ENCODE measurements at regions not wholly inside any gene's neighbourhood (a gene's known extent, or its start where the extent isn't known, plus 50 kb on each side); places are given as distances from the start of the nearest gene placed in this dataset.

DNA sequence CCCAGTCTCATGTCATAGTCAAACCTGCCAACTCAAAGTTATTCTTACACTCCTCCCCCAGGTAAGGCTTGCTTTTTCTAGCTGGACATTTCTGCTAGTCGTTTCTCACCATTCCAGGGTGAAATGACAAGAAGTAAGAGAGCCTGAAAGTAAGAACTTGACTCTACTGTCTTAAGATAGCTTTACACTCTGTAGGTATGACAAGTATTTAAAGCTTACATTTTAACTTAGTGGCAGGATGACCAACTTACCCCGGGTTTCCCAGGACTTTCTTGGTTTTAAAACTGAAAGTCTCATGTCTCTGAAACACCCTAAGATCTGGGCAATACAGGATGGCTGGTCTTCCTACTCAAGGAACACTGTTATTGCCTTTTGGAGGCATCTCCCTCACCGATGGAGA, 67.5 kb upstream of the PIK3R1 start:
- no peak overlapping the region for H2AFZ ChIP-seq (ENCODE audit: control insufficient read depth, low read length)
- FAIRE-seq (no peak), DNase-seq (ENCODE audit: low read depth, low spot score) (no peak)
- H3K9me3 ChIP-seq (ENCODE audit: control insufficient read depth, low read depth, low read length), result no peaks in the 10 kb centered on the region
- no peaks in the 10 kb centered on the region for H3K79me2 ChIP-seq (ENCODE audit: control insufficient read depth, insufficient read depth, low read length)
- H3K9ac ChIP-seq (ENCODE audit: control insufficient read depth, extremely low read depth, insufficient read depth, low read length), result no peak overlapping the region
- H3K36me3 ChIP-seq (ENCODE audit: control insufficient read depth in 2 of 2, extremely low read depth in 1 of 2, insufficient read depth in 2 of 2, low read length in 2 of 2), result no peaks in the 10 kb centered on the region
- H3K4me3 ChIP-seq (ENCODE audit: control insufficient read depth in 2 of 3, extremely low read depth in 1 of 3, insufficient read depth in 2 of 3, low read depth in 1 of 3, low read length in 3 of 3), result no peak overlapping the region
- H4K20me1 ChIP-seq (ENCODE audit: control insufficient read depth, extremely low read depth, insufficient read depth, low read length), result no peaks in the 10 kb centered on the region
- TF ChIP-seq, protein P1, sequence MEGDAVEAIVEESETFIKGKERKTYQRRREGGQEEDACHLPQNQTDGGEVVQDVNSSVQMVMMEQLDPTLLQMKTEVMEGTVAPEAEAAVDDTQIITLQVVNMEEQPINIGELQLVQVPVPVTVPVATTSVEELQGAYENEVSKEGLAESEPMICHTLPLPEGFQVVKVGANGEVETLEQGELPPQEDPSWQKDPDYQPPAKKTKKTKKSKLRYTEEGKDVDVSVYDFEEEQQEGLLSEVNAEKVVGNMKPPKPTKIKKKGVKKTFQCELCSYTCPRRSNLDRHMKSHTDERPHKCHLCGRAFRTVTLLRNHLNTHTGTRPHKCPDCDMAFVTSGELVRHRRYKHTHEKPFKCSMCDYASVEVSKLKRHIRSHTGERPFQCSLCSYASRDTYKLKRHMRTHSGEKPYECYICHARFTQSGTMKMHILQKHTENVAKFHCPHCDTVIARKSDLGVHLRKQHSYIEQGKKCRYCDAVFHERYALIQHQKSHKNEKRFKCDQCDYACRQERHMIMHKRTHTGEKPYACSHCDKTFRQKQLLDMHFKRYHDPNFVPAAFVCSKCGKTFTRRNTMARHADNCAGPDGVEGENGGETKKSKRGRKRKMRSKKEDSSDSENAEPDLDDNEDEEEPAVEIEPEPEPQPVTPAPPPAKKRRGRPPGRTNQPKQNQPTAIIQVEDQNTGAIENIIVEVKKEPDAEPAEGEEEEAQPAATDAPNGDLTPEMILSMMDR (optimal IDR thresholded peaks at IDR 0.05 in 1 of 3, IDR thresholded peaks at IDR 0.05 in 1 of 3, conservative IDR thresholded peaks at IDR 0.05 in 1 of 3; ENCODE audit: extremely low read depth in 1 of 3, insufficient read depth in 2 of 3, low read length in 3 of 3), result no peak
- TF ChIP-seq EZH2 (IDR thresholded peaks at IDR 0.05; ENCODE audit: low read length), result no peak
- H3K9me1 ChIP-seq (ENCODE audit: control insufficient read depth, extremely low read depth, insufficient read depth, low read length), result no peaks in the 10 kb centered on the region
- no peak overlapping the region for H3K4me2 ChIP-seq (ENCODE audit: control insufficient read depth, extremely low read depth, insufficient read depth, low read depth, low read length)
- H3K4me1 ChIP-seq (ENCODE audit: control insufficient read depth, extremely low read depth, insufficient read depth, low read length), result no peaks in the 10 kb centered on the region
- H3K27ac ChIP-seq (ENCODE audit: control insufficient read depth, insufficient read depth, low read length), result no peak overlapping the region
- dilution Hi-C loops (cut with MboI; ENCODE audit: extremely low pct_ligation_motif_present, low sequenced_read_pairs), result no loop called here
- H3K27me3 ChIP-seq (ENCODE audit: control insufficient read depth, extremely low read depth, insufficient read depth, low read length), result no peaks in the 10 kb centered on the region

DNA sequence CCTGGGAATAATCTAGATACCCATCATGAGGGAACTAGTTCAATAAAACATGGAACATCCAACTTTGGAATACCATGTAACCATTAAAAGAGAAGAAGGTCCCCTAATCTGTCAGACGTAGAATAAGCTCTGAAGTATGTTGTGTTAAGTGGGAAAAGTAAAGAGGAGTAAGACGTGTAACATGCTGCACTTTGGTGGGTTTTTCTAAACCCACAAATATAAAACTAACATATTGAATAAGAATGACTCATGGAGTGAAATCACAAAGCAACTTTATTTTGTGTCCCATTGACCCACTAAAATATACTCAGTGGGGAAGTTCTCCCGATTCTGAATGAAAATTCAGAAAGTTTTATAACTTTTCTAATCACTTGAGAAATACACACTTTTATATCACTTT, 67.9 kb upstream of the PIK3R1 start:
- H3K79me2 ChIP-seq (ENCODE audit: control insufficient read depth, insufficient read depth, low read length), result no peaks in the 10 kb centered on the region
- H3K9ac ChIP-seq (ENCODE audit: control insufficient read depth, extremely low read depth, insufficient read depth, low read length), result no peak overlapping the region
- H3K4me2 ChIP-seq (ENCODE audit: control insufficient read depth, extremely low read depth, insufficient read depth, low read depth, low read length), result no peak overlapping the region
- no peaks in the 10 kb centered on the region for H3K9me1 ChIP-seq (ENCODE audit: control insufficient read depth, extremely low read depth, insufficient read depth, low read length)
- H3K36me3 ChIP-seq (ENCODE audit: control insufficient read depth in 2 of 2, extremely low read depth in 1 of 2, insufficient read depth in 2 of 2, low read length in 2 of 2), result no peaks in the 10 kb centered on the region
- no peaks in the 10 kb centered on the region for H4K20me1 ChIP-seq (ENCODE audit: control insufficient read depth, extremely low read depth, insufficient read depth, low read length)
- dilution Hi-C loops (cut with MboI; ENCODE audit: extremely low pct_ligation_motif_present, low sequenced_read_pairs), result no loop called here
- DNase-seq (ENCODE audit: low read depth, low spot score) (no peak), FAIRE-seq (no peak)
- H2AFZ ChIP-seq (ENCODE audit: control insufficient read depth, low read length), result no peak overlapping the region
- no peak overlapping the region for H3K4me3 ChIP-seq (ENCODE audit: control insufficient read depth in 2 of 3, extremely low read depth in 1 of 3, insufficient read depth in 2 of 3, low read depth in 1 of 3, low read length in 3 of 3)
- no peaks in the 10 kb centered on the region for H3K9me3 ChIP-seq (ENCODE audit: control insufficient read depth, low read depth, low read length)
- TF ChIP-seq, protein P1 (optimal IDR thresholded peaks at IDR 0.05 in 1 of 3, IDR thresholded peaks at IDR 0.05 in 1 of 3, conservative IDR thresholded peaks at IDR 0.05 in 1 of 3; ENCODE audit: extremely low read depth in 1 of 3, insufficient read depth in 2 of 3, low read length in 3 of 3), result no peak
- TF ChIP-seq EZH2 (IDR thresholded peaks at IDR 0.05; ENCODE audit: low read length), result no peak
- no peaks in the 10 kb centered on the region for H3K4me1 ChIP-seq (ENCODE audit: control insufficient read depth, extremely low read depth, insufficient read depth, low read length)
- no peak overlapping the region for H3K27ac ChIP-seq (ENCODE audit: control insufficient read depth, insufficient read depth, low read length)
- H3K27me3 ChIP-seq (ENCODE audit: control insufficient read depth, extremely low read depth, insufficient read depth, low read length), result no peaks in the 10 kb centered on the region
